Islet of Langerhans (tissue), 1 donor: ENCODE measurements at regions not wholly inside any gene's neighbourhood (a gene's known extent, or its start where the extent isn't known, plus 50 kb on each side); places are given as distances from the start of the nearest gene placed in this dataset.
A peak's percentile ranks its signal among the peaks of the same experiment; 100 is the strongest.

Source experiments
- FAIRE-seq: peaks from one replicate; lab custom pipeline; 2011; peaks lifted over from hg19 to GRCh38; lab: Jason Lieb, UNC

- no peak for FAIRE-seq
These were observed 100.3 kb upstream of the FAR2 start for GRCh38 chr12:29048787-29049186.

- FAIRE-seq, result no peak
These were observed 98.6 kb upstream of the FAR2 start for GRCh38 chr12:29050503-29050902.

- no peak for FAIRE-seq
These were observed 97.9 kb upstream of the FAR2 start for GRCh38 chr12:29051221-29051620.

GRCh38 chr12:29053567-29053966 lies 95.5 kb upstream of the FAR2 start:
- no peak for FAIRE-seq

- FAIRE-seq, result no peak
These were observed 94.0 kb upstream of the FAR2 start for GRCh38 chr12:29054858-29055663.

GRCh38 chr12:29066011-29066588 lies 83.0 kb upstream of the FAR2 start:
- FAIRE-seq, result no peak

DNA sequence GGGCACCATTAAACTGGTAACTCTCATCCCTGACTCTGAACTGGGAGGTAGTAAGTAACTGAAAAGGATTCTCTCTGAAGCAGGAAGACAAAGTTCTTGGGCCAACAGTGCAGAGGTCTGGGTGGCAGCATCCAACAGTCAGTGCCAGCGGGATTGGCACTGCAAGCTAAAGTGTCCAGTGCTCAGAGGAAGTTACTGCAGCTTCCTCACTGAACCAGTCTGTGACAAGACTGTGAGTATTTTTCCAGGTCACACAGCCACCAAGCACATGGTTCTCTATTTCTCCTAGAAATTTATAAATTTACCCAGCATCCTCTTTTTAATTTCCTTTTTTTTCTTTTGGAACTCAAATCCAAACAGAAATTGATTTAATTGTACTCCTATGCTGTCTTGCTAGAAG lies 81.6 kb upstream of the FAR2 start:
- no peak for FAIRE-seq

DNA sequence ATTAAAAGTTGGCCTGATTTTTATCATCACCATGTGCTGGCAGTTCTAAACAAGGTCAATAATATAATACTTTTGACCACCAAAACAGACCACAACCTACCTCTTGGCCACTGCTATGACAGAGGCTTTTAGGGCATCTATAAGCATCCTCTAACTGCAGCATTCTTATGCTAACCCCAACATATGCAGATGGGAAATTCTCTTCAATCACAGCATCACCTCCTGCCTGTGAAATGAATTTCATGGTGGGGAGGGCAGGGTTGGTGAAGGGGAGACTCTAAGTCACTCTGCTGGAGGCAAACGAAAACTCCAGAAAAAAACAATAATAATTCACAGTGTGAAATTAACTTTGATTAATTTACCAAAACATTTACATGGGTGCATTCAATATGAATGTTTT lies 78.8 kb upstream of the FAR2 start:
- FAIRE-seq, result no peak

DNA sequence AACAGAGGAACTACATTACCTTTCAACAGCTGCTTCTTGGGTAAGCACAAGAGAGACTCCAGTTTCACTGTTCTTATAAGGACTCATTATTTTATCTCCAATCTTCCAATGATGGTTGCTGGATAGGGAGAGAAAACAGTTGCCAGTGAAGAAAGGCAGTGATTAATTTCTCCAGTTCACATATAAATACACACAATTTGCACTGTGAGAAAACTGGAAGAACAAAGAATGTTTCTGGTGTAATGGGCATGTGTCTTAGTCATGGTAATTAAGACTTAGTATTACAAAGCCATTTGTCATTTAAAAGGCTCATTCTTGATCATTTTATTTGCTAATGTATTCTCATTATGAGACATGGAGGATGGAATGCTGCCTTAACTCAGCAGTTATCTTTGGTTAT lies 78.0 kb upstream of the FAR2 start:
- FAIRE-seq, result no peak

GRCh38 chr12:29072631-29073030 lies 76.4 kb upstream of the FAR2 start:
- FAIRE-seq, result no peak

- FAIRE-seq, result peak; percentile 97
These were observed 75.3 kb upstream of the FAR2 start for GRCh38 chr12:29073631-29074239.

DNA sequence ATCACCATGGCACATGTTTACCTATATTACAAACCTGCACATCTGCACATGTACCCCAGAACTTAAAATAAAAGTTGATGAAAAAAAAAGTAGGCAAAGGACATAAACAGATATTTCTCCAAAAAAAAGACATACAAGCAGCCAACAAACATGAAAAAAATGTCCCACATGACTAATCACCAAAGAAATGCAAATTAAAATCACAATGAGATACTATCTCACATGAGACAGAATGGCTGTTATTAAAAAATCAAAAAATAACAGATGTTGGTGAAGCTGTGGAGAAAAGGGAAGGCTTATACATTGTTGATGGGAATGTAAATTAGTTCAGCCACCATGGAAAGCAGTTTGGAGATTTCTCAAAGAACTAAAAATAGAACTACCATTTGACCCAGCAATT lies 68.0 kb upstream of the FAR2 start:
- FAIRE-seq, result no peak

- FAIRE-seq, result no peak
These were observed 66.6 kb upstream of the FAR2 start for GRCh38 chr12:29082522-29082921.

- FAIRE-seq, result no peak
These were observed 62.5 kb upstream of the FAR2 start for GRCh38 chr12:29086325-29087271.

DNA sequence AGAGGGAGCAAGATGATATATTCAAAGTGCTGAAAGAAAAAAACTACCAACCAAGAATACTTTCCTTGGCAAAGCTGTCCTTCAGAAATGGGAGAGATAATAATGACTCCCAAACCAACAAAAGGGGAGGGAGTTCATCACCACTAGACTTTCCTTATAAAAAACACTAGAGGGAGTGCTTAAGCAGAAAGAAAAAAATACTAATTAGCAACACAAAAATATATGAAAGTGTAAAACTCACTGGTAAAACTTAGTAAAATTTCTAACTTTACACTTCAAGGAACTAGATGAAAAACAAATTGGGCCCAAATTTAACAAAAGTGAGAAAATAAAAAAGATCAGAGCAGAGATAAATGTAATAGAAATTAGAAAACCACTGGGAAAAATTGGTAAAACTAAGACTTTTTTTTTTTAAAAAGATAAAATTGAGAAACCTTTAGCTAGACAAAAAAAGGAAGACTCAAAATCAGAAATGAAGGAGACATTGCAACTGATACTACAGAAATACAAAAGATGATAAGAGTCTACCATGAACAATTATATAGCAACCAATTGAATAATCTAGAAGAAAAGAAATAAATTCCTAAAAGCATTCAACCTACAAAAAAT lies 60.4 kb upstream of the FAR2 start:
- no peak for FAIRE-seq
